GM12892 (cell line): ENCODE measurements at regions not wholly inside any gene's neighbourhood (a gene's known extent, or its start where the extent isn't known, plus 50 kb on each side); places are given as distances from the start of the nearest gene placed in this dataset.

ENCODE experiments used
- POLR2A ChIP-seq: IDR thresholded peaks from 2 replicates; pipeline ENCODE4 v1.6.1; 2011; ENCODE audit warnings: low read depth, low read length, control low read depth
- POLR2AphosphoS5 ChIP-seq: IDR thresholded peaks from 2 replicates; pipeline ENCODE4 v1.6.1; 2011; ENCODE audit warnings: low read depth, low read length, control low read depth

DNA sequence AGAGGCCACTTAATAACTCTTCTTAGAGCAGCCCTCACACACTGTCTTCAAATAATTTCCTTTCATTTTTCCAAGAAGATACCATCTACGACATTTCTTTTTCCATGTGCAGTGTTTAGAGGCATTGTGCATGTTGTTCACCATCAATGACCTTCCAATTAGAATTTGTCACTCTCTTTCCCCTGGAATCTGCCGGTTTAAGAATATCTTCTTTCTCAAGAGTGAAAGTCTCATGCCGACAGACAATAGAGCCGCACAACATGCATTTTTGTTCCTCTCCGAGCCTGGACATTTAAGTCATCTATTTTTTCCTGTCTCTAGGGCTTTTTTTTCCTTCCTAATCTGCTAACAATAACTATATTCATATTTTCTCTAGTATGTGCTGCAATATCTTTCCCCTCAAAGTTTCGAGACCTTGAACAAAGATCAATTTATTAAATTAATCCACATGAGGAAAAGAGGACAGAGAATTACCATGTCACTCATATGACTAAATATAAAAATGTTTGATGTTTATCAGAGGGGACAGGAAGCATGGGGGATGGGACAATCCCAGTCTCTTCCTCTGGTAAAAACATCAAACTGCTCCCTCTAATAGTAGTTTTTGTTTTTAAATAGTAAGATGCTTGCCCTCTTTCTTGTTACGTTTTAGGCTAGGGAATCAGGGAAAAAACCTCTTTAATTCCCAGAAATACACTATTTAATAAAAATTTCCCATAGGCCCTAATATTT is 893.4 kb downstream of the C6orf118 start:
- TF ChIP-seq POLR2AphosphoS5 (no peak), POLR2A (no peak)
